ENCODE measurements at regions not wholly inside any gene's neighbourhood (a gene's known extent, or its start where the extent isn't known, plus 50 kb on each side); places are given as distances from the start of the nearest gene placed in this dataset.

DNA sequence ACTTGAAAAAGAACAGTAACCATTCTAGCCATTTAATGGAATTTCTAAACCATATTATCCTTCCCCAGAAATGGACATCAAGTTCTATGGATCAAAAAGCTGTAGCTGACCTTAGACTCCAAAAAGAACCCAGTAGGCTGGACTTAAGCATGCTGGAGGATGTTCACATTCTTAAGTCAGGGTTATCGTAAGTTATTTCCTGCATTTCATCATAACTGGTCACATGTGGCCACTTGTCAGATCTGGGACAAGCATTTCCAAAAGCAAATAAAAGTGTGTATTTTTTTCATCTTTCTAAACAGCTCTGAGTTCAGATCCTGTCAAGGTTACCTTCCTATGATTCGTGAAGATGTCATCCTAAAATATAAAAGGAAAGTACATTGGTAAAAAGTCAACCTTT lies 274.5 kb upstream of the PTGER4 start:
- no peaks in the 10 kb centered on the region for H3K36me3 ChIP-seq (ENCODE audit: control insufficient read depth in 2 of 2, extremely low read depth in 1 of 2, insufficient read depth in 1 of 2, low read length in 1 of 2)
- ATAC-seq (replicated peaks in 1 of 4) = no peak
- no peaks in the 10 kb centered on the region for H3K9me3 ChIP-seq
- no CpG with 5 or more reads among the region's 2 CpGs for WGBS (ENCODE audit: insufficient coverage)
- Mint-ChIP-seq H3K4me1 (peaks cover 81 to 88% (median 84%) of the 10 kb centered on the region in 3 donors), H3K27ac (peak overlapping the region; percentile 98 to 99), H3K27me3 (no peaks in the 10 kb centered on the region), H3K9me3 (no peaks in the 10 kb centered on the region), H3K36me3 (peaks cover 2% of the 10 kb centered on the region), H3K4me3 (peak overlapping the region in 1 of 3 donors; percentile 62)
- ChIA-PET POLR2A (interaction anchor here (0.5 to 2.6 kb wide), 8 partner anchors 18 to 486 kb away, joined by 3 to 16 read pairs (median 4); partner anchors contain the start of gene PTGER4 (in 1 of the 2)), CTCF (interaction anchor here in 1 of 2 donors (0.5 to 1.5 kb wide), 5 partner anchors 12 to 274 kb away, joined by 3 to 7 read pairs (median 4); partner anchors contain the start of gene PTGER4)
- peak overlapping the region; percentile 97 for H3K27ac ChIP-seq (ENCODE audit: low read length)
- H3K4me1 ChIP-seq (ENCODE audit: control insufficient read depth in 1 of 2, extremely low read depth in 1 of 2, insufficient read depth in 2 of 2, low read length in 2 of 2) = peaks cover 52 to 54% of the 10 kb centered on the region in 2 experiments
- H3K27me3 ChIP-seq (replicated peaks in 1 of 2; ENCODE audit: control insufficient read depth in 2 of 2, extremely low read depth in 1 of 2, insufficient read depth in 2 of 2, low read length in 1 of 2) = no peaks in the 10 kb centered on the region
- H3K4me3 ChIP-seq (ENCODE audit: control insufficient read depth in 1 of 2, extremely low read depth in 1 of 2, low read length in 1 of 2) = no peak overlapping the region
- no peak for DNase-seq

DNA sequence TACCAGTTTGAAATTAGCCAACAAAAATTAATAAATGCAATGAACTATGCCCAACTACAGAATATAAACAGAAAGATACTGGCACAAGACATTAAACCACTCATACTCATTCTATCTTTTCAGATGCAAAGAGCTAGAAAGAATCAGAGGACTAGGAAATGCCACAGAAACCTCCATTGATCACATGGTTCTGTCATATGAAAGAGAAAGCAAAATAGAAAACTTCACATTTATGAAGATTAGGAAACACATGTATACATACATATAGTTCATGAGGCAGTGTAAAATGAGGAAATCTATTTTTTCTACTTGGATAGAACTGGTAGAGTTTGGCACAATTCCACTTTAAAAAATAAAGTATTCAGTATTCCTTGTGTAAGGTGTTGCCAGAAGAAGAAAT lies 275.1 kb upstream of the PTGER4 start:
- H3K27ac Mint-ChIP-seq = peak overlapping the region; percentile 98 to 99
- DNase-seq (peak in 1 of 35 experiments; percentile 71), ATAC-seq (replicated peaks in 1 of 4) (peak; percentile 59 to 72 (median 64))
- ChIA-PET CTCF (interaction anchor here in 1 of 2 donors (0.5 to 1.5 kb wide), 4 partner anchors 11 to 111 kb away, joined by 3 to 7 read pairs (median 5); no protein-coding TSS in a partner anchor), POLR2A (interaction anchor here in 1 of 2 donors (0.6 kb wide), 1 partner anchor 17 kb away, joined by 3 read pairs; no protein-coding TSS in a partner anchor)
- peaks cover 75 to 84% (median 79%) of the 10 kb centered on the region in 3 donors for H3K4me1 Mint-ChIP-seq
- H3K36me3 Mint-ChIP-seq = peaks cover 2% of the 10 kb centered on the region
- H3K4me1 ChIP-seq (ENCODE audit: control insufficient read depth in 1 of 2, extremely low read depth in 1 of 2, insufficient read depth in 2 of 2, low read length in 2 of 2) = peaks cover 49 to 50% of the 10 kb centered on the region in 2 experiments
- no peaks in the 10 kb centered on the region for H3K27me3 Mint-ChIP-seq
- no peaks in the 10 kb centered on the region for H3K36me3 ChIP-seq (ENCODE audit: control insufficient read depth in 2 of 2, extremely low read depth in 1 of 2, insufficient read depth in 1 of 2, low read length in 1 of 2)
- H3K27ac ChIP-seq (ENCODE audit: low read length) = peak overlapping the region; percentile 97
- peak overlapping the region; percentile 21 to 62 (median 32) for H3K4me3 Mint-ChIP-seq
- H3K27me3 ChIP-seq (replicated peaks in 1 of 2; ENCODE audit: control insufficient read depth in 2 of 2, extremely low read depth in 1 of 2, insufficient read depth in 2 of 2, low read length in 1 of 2) = no peaks in the 10 kb centered on the region
- H3K4me3 ChIP-seq (ENCODE audit: control insufficient read depth in 1 of 2, extremely low read depth in 1 of 2, low read length in 1 of 2) = no peak overlapping the region
- no peaks in the 10 kb centered on the region for H3K9me3 ChIP-seq
- no peaks in the 10 kb centered on the region for H3K9me3 Mint-ChIP-seq

DNA sequence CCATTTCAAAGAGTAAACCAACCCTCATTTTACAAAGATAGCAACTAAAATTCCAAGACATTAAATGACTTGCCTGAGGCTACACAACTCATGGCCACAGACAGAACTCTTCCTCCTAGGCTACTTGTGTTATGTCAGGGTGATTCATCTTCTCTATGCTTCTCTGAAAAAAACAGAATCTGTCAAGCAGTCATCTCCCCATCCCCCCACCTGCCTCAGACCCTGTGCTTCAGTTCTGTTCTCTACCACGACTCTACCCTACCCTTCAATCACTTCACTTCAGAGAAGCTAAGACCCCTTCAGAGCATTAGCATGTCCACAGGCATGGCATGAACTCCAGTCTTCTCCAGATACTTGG lies 277.7 kb upstream of the PTGER4 start:
- H3K27ac ChIP-seq (ENCODE audit: low read length) = no peak overlapping the region
- DNase-seq (peak in 3 of 35 experiments; percentile 15 to 46 (median 34)), ATAC-seq (replicated peaks in 1 of 4) (peak in 3 of 4 experiments; percentile 39 to 63 (median 56))
- no peaks in the 10 kb centered on the region for H3K27me3 Mint-ChIP-seq
- H3K36me3 ChIP-seq (ENCODE audit: control insufficient read depth in 2 of 2, extremely low read depth in 1 of 2, insufficient read depth in 1 of 2, low read length in 1 of 2) = no peaks in the 10 kb centered on the region
- no peak overlapping the region for H3K4me3 ChIP-seq (ENCODE audit: control insufficient read depth in 1 of 2, extremely low read depth in 1 of 2, low read length in 1 of 2)
- peaks cover 2% of the 10 kb centered on the region for H3K36me3 Mint-ChIP-seq
- WGBS (ENCODE audit: insufficient coverage) = 10% methylated on average over 1 of the region's 1 CpG
- no peaks in the 10 kb centered on the region for H3K9me3 ChIP-seq
- no peaks in the 10 kb centered on the region for H3K27me3 ChIP-seq (replicated peaks in 1 of 2; ENCODE audit: control insufficient read depth in 2 of 2, extremely low read depth in 1 of 2, insufficient read depth in 2 of 2, low read length in 1 of 2)
- no peak overlapping the region for H3K4me3 Mint-ChIP-seq
- peaks cover 30% of the 10 kb centered on the region in 2 experiments for H3K4me1 ChIP-seq (ENCODE audit: control insufficient read depth in 1 of 2, extremely low read depth in 1 of 2, insufficient read depth in 2 of 2, low read length in 2 of 2)
- peak overlapping the region; percentile 70 to 71 for H3K27ac Mint-ChIP-seq
- POLR2A ChIA-PET = interaction anchor here (1.0 to 1.6 kb wide), 3 partner anchors 8 to 251 kb away, joined by 3 to 7 read pairs (median 5); no protein-coding TSS in a partner anchor
- no peaks in the 10 kb centered on the region for H3K9me3 Mint-ChIP-seq
- CTCF ChIA-PET = interaction anchor here (0.6 to 2.1 kb wide), 5 partner anchors 9 to 35 kb away, joined by 3 to 6 read pairs (median 4); no protein-coding TSS in a partner anchor
- H3K4me1 Mint-ChIP-seq = peaks cover 51 to 68% (median 66%) of the 10 kb centered on the region in 3 donors

DNA sequence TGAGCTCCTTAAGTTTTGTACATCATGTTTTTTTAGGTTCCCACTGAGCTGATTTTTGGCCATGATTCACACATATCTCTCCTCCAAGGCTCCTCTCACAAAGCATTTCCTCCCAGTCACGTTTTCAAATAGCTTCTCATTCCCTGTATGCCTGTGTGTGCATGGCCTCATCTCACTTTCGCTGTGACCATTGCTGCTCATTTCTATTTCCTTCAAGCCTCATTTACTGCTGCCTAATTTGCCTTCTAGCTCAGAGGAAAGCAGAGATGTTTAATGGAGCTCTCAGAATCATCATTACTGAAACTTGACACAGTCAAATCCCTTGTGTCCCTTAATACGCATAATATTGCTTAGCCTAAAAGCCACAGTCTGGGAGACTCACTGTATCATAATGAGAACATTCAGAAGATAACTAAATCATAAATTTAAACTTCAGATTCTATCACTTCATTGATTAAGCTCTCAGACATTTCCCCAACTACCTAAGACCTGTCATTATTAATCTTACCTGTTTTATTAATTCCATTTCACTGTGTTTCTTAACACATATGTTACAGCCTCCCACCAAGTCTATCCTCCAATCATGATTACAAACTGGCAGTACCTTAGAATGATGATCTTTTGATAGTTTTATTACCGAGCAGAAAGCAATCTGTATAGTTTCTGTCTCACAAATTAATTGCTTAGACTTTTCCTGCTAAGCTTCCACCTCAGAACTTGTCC lies 278.3 kb upstream of the PTGER4 start:
- Mint-ChIP-seq H3K27ac (peak overlapping the region; percentile 70 to 71), H3K36me3 (no peaks in the 10 kb centered on the region), H3K4me1 (peaks cover 45 to 65% (median 62%) of the 10 kb centered on the region in 3 donors), H3K27me3 (no peaks in the 10 kb centered on the region), H3K4me3 (no peak overlapping the region), H3K9me3 (no peaks in the 10 kb centered on the region)
- WGBS (ENCODE audit: insufficient coverage) = 57% methylated on average over 3 of the region's 4 CpGs
- no peak for DNase-seq
- Histone ChIP-seq H3K27me3 (replicated peaks in 1 of 2; ENCODE audit: control insufficient read depth in 2 of 2, extremely low read depth in 1 of 2, insufficient read depth in 2 of 2, low read length in 1 of 2) (no peaks in the 10 kb centered on the region), H3K4me3 (ENCODE audit: control insufficient read depth in 1 of 2, extremely low read depth in 1 of 2, low read length in 1 of 2) (no peak overlapping the region), H3K36me3 (ENCODE audit: control insufficient read depth in 2 of 2, extremely low read depth in 1 of 2, insufficient read depth in 1 of 2, low read length in 1 of 2) (no peaks in the 10 kb centered on the region), H3K27ac (ENCODE audit: low read length) (no peak overlapping the region), H3K9me3 (no peaks in the 10 kb centered on the region), H3K4me1 (ENCODE audit: control insufficient read depth in 1 of 2, extremely low read depth in 1 of 2, insufficient read depth in 2 of 2, low read length in 2 of 2) (peaks cover 25 to 28% of the 10 kb centered on the region in 2 experiments)
- ATAC-seq (replicated peaks in 1 of 4) = no peak
- ChIA-PET POLR2A (interaction anchor here (0.7 to 1.6 kb wide), 5 partner anchors 9 to 282 kb away, joined by 3 to 7 read pairs (median 3); no protein-coding TSS in a partner anchor), CTCF (interaction anchor here (0.6 to 2.1 kb wide), 5 partner anchors 8 to 257 kb away, joined by 3 to 6 read pairs (median 4); no protein-coding TSS in a partner anchor)

DNA sequence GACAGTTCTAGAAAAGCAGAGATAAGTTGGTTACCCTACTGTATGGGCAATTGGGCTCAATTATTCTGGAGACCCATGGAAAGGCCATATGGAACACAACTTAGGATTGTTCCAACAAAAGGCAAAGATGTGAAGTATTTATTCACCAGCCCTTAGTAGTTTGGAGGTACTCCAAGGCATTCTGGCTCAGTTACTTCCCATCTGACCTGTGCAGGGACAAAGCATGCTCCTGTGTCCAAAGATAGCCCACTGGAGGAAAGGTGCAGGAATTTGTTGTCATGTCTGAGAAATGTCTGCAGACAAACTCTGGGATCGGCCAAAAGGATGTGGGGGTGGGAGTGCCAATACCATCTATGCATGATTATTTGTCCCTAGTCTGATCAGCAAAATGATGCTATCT lies 279.5 kb upstream of the PTGER4 start:
- Mint-ChIP-seq H3K27ac (peak overlapping the region in 1 of 2 donors; percentile 44), H3K27me3 (no peaks in the 10 kb centered on the region), H3K9me3 (no peaks in the 10 kb centered on the region), H3K4me3 (no peak overlapping the region), H3K4me1 (peaks cover 33 to 56% (median 51%) of the 10 kb centered on the region in 3 donors), H3K36me3 (no peaks in the 10 kb centered on the region)
- DNase-seq = no peak
- Histone ChIP-seq H3K4me1 (ENCODE audit: control insufficient read depth in 1 of 2, extremely low read depth in 1 of 2, insufficient read depth in 2 of 2, low read length in 2 of 2) (peaks cover 15 to 16% of the 10 kb centered on the region in 2 experiments), H3K27me3 (replicated peaks in 1 of 2; ENCODE audit: control insufficient read depth in 2 of 2, extremely low read depth in 1 of 2, insufficient read depth in 2 of 2, low read length in 1 of 2) (no peaks in the 10 kb centered on the region), H3K36me3 (ENCODE audit: control insufficient read depth in 2 of 2, extremely low read depth in 1 of 2, insufficient read depth in 1 of 2, low read length in 1 of 2) (no peaks in the 10 kb centered on the region), H3K4me3 (ENCODE audit: control insufficient read depth in 1 of 2, extremely low read depth in 1 of 2, low read length in 1 of 2) (no peak overlapping the region), H3K9me3 (no peaks in the 10 kb centered on the region), H3K27ac (ENCODE audit: low read length) (no peak overlapping the region)
- ChIA-PET CTCF (no interaction called here), POLR2A (no interaction called here)
- no CpG with 5 or more reads among the region's 1 CpG for WGBS (ENCODE audit: insufficient coverage)
- no peak for ATAC-seq (replicated peaks in 1 of 4)

DNA sequence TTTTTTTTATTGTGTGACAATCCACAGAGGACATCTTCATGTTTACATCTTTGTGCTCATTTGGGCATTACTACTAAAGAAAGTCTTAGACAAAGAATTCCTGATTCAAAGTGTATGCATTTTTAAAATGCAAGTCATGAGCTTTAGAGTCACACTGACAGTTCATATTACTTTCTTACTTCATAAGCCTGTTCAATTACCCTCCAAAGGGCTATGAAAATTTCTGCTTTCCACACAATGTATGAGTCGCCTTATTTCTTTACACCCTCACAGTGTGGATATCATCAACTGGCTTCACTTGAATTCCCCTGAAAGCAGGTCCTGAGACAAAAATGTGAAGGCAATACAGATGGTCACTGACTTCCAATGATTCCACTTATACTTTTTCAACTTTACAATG lies 280.4 kb upstream of the PTGER4 start:
- whole genome bisulfite sequencing (ENCODE audit: insufficient coverage) = no CpG with 5 or more reads among the region's 1 CpG
- ATAC-seq (replicated peaks in 1 of 4) = no peak
- no peaks in the 10 kb centered on the region for H3K9me3 Mint-ChIP-seq
- POLR2A ChIA-PET = interaction anchor here (0.6 to 1.0 kb wide), 2 partner anchors 11 to 25 kb away, joined by 3 to 5 read pairs; no protein-coding TSS in a partner anchor
- DNase-seq = no peak
- no peaks in the 10 kb centered on the region for H3K36me3 Mint-ChIP-seq
- Histone ChIP-seq H3K4me1 (ENCODE audit: control insufficient read depth in 1 of 2, extremely low read depth in 1 of 2, insufficient read depth in 2 of 2, low read length in 2 of 2) (peaks cover 7 to 11% of the 10 kb centered on the region in 2 experiments), H3K36me3 (ENCODE audit: control insufficient read depth in 2 of 2, extremely low read depth in 1 of 2, insufficient read depth in 1 of 2, low read length in 1 of 2) (no peaks in the 10 kb centered on the region), H3K27ac (ENCODE audit: low read length) (no peak overlapping the region), H3K27me3 (replicated peaks in 1 of 2; ENCODE audit: control insufficient read depth in 2 of 2, extremely low read depth in 1 of 2, insufficient read depth in 2 of 2, low read length in 1 of 2) (no peaks in the 10 kb centered on the region), H3K9me3 (no peaks in the 10 kb centered on the region), H3K4me3 (ENCODE audit: control insufficient read depth in 1 of 2, extremely low read depth in 1 of 2, low read length in 1 of 2) (no peak overlapping the region)
- CTCF ChIA-PET = no interaction called here
- no peaks in the 10 kb centered on the region for H3K27me3 Mint-ChIP-seq
- H3K27ac Mint-ChIP-seq = no peak overlapping the region
- H3K4me3 Mint-ChIP-seq = no peak overlapping the region
- H3K4me1 Mint-ChIP-seq = peaks cover 24 to 47% (median 42%) of the 10 kb centered on the region in 3 donors

Measured in T-cell (primary cell).